ENCODE measurements at regions not wholly inside any gene's neighbourhood (a gene's known extent, or its start where the extent isn't known, plus 50 kb on each side); places are given as distances from the start of the nearest gene placed in this dataset.

DNA sequence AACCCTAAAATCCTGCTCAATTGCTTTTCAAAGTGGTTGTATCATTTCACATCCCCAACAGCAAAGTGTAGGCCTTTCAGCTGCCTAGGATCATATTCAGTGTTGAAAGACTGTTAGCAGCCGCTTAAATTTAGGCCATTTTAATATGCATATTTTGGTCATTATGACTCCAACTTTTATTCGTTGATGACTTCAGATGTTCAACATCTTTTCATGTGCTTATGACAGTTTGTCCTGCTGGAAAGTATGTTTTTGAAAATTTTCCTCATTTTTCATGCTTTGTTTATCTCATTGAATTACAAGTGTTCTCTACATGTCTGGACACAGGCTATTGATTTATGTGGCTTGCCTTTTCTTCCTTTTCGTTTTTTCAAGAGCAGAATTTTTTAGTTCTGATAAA is 244.0 kb downstream of the THBS2 start:
- TF ChIP-seq, protein P1, sequence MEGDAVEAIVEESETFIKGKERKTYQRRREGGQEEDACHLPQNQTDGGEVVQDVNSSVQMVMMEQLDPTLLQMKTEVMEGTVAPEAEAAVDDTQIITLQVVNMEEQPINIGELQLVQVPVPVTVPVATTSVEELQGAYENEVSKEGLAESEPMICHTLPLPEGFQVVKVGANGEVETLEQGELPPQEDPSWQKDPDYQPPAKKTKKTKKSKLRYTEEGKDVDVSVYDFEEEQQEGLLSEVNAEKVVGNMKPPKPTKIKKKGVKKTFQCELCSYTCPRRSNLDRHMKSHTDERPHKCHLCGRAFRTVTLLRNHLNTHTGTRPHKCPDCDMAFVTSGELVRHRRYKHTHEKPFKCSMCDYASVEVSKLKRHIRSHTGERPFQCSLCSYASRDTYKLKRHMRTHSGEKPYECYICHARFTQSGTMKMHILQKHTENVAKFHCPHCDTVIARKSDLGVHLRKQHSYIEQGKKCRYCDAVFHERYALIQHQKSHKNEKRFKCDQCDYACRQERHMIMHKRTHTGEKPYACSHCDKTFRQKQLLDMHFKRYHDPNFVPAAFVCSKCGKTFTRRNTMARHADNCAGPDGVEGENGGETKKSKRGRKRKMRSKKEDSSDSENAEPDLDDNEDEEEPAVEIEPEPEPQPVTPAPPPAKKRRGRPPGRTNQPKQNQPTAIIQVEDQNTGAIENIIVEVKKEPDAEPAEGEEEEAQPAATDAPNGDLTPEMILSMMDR (IDR thresholded peaks at IDR 0.05): no peak
- TF ChIP-seq EZH2 (IDR thresholded peaks at IDR 0.05) (no peak), EZH2phosphoT487 (IDR thresholded peaks at IDR 0.05) (no peak)
